GM12892 (cell line): ENCODE measurements at regions not wholly inside any gene's neighbourhood (a gene's known extent, or its start where the extent isn't known, plus 50 kb on each side); places are given as distances from the start of the nearest gene placed in this dataset.

Experiments used
- DNase-seq: peaks from one replicate; pipeline ENCODE4 v3.0.0; 2011; ENCODE audit not compliant: insufficient read length
- FAIRE-seq: peaks from 2 replicates; lab custom pipeline; 2011; peaks lifted over from hg19 to GRCh38; lab: Jason Lieb, UNC
- POLR2A ChIP-seq: IDR thresholded peaks from 2 replicates; pipeline ENCODE4 v1.6.1; 2011; ENCODE audit warnings: low read depth, low read length, control low read depth
- POLR2AphosphoS5 ChIP-seq: IDR thresholded peaks from 2 replicates; pipeline ENCODE4 v1.6.1; 2011; ENCODE audit warnings: low read depth, low read length, control low read depth
- TAF1 ChIP-seq: IDR thresholded peaks from 2 replicates; pipeline ENCODE4 v1.6.1; 2011; ENCODE audit warnings: low read depth, mild to moderate bottlenecking, control low read depth, low read length, borderline replicate concordance

GRCh38 chr9:25948182-25948581 lies 269.9 kb upstream of the TUSC1 start:
- TF ChIP-seq POLR2A, result no peak
- TF ChIP-seq TAF1, result no peak
- no peak for TF ChIP-seq POLR2AphosphoS5
- FAIRE-seq, result no peak
- DNase-seq, result no peak

- FAIRE-seq, result no peak
Observed at GRCh38 chr9:25939126-25939525, 260.9 kb upstream of the TUSC1 start.

GRCh38 chr9:25936031-25936430 lies 257.8 kb upstream of the TUSC1 start:
- FAIRE-seq (no peak), DNase-seq (no peak)
- TF ChIP-seq TAF1 (no peak), POLR2AphosphoS5 (no peak), POLR2A (no peak)

More at GRCh38 chr9:25939126-25939525, 260.9 kb upstream of the TUSC1 start:
- TF ChIP-seq TAF1, result no peak
- no peak for TF ChIP-seq POLR2AphosphoS5
- TF ChIP-seq POLR2A, result no peak
- no peak for DNase-seq

GRCh38 chr9:25935188-25935587 lies 256.9 kb upstream of the TUSC1 start:
- DNase-seq (no peak), FAIRE-seq (no peak)
- TF ChIP-seq POLR2AphosphoS5 (no peak), POLR2A (no peak), TAF1 (no peak)

- TF ChIP-seq POLR2AphosphoS5 (no peak), POLR2A (no peak), TAF1 (no peak)
- FAIRE-seq (no peak), DNase-seq (no peak)
Observed at GRCh38 chr9:25918761-25919160, 240.5 kb upstream of the TUSC1 start.

- TF ChIP-seq POLR2A (no peak), TAF1 (no peak), POLR2AphosphoS5 (no peak)
- DNase-seq (no peak), FAIRE-seq (no peak)
Observed at GRCh38 chr9:25917731-25918362, 239.6 kb upstream of the TUSC1 start.

- DNase-seq, result no peak
- TF ChIP-seq POLR2AphosphoS5, result no peak
- no peak for TF ChIP-seq POLR2A
- TF ChIP-seq TAF1, result no peak
- no peak for FAIRE-seq
Observed at GRCh38 chr9:25913806-25914205, 235.6 kb upstream of the TUSC1 start.

- FAIRE-seq, result no peak
- DNase-seq, result no peak
- TF ChIP-seq POLR2AphosphoS5, result no peak
- no peak for TF ChIP-seq TAF1
- TF ChIP-seq POLR2A, result no peak
Observed at GRCh38 chr9:25904701-25905100, 226.5 kb upstream of the TUSC1 start.

- TF ChIP-seq TAF1 (no peak), POLR2A (no peak), POLR2AphosphoS5 (no peak)
- no peak for FAIRE-seq
- no peak for DNase-seq
Observed at GRCh38 chr9:25891527-25891926, 213.3 kb upstream of the TUSC1 start.

GRCh38 chr9:25889661-25890060 lies 211.4 kb upstream of the TUSC1 start:
- DNase-seq (no peak), FAIRE-seq (no peak)
- TF ChIP-seq TAF1, result no peak
- TF ChIP-seq POLR2A, result no peak
- TF ChIP-seq POLR2AphosphoS5, result no peak

GRCh38 chr9:25876248-25876647 lies 198.0 kb upstream of the TUSC1 start:
- TF ChIP-seq POLR2AphosphoS5 (no peak), TAF1 (no peak), POLR2A (no peak)
- DNase-seq (no peak), FAIRE-seq (no peak)

- FAIRE-seq, result no peak
- TF ChIP-seq POLR2A (no peak), TAF1 (no peak), POLR2AphosphoS5 (no peak)
- no peak for DNase-seq
Observed at GRCh38 chr9:25864509-25864908, 186.3 kb upstream of the TUSC1 start.

- DNase-seq (no peak), FAIRE-seq (no peak)
- no peak for TF ChIP-seq TAF1
Observed at GRCh38 chr9:25861421-25861820, 183.2 kb upstream of the TUSC1 start.
